Glutamatergic neuron (in vitro differentiated cells): ENCODE measurements at regions not wholly inside any gene's neighbourhood (a gene's known extent, or its start where the extent isn't known, plus 50 kb on each side); places are given as distances from the start of the nearest gene placed in this dataset.

ENCODE experiments used
- DNase-seq: peaks from one replicate; pipeline ENCODE4 v3.0.0; 2022
- H3K27ac Mint-ChIP-seq: one replicate; pipeline ENCODE4 v1.8.0; 2020; ENCODE audit warnings: mild to moderate bottlenecking, mixed read lengths, inconsistent platforms; ENCODE audit not compliant: unreplicated experiment
- H3K27me3 Mint-ChIP-seq: one replicate; pipeline ENCODE4 v1.8.0; 2020; ENCODE audit warnings: mild to moderate bottlenecking, moderate library complexity, mixed read lengths, inconsistent platforms; ENCODE audit not compliant: unreplicated experiment
- H3K36me3 Mint-ChIP-seq: one replicate; pipeline ENCODE4 v1.8.0; 2020; ENCODE audit warnings: mild to moderate bottlenecking, mixed read lengths, inconsistent platforms; ENCODE audit not compliant: unreplicated experiment
- H3K4me1 Mint-ChIP-seq: one replicate; pipeline ENCODE4 v1.8.0; 2020; ENCODE audit warnings: mild to moderate bottlenecking, low read depth, mixed read lengths, inconsistent platforms; ENCODE audit not compliant: unreplicated experiment
- H3K4me3 Mint-ChIP-seq: one replicate; pipeline ENCODE4 v1.8.0; 2020; ENCODE audit warnings: mild to moderate bottlenecking, mixed read lengths, inconsistent platforms; ENCODE audit not compliant: unreplicated experiment
- H3K9me3 Mint-ChIP-seq: one replicate; pipeline ENCODE4 v1.8.0; 2020; ENCODE audit warnings: mild to moderate bottlenecking, moderate library complexity, mixed read lengths, inconsistent platforms; ENCODE audit not compliant: unreplicated experiment
- TF ChIP-seq, protein P1 (sequence below): fragments of 200-600 bp; sonication (generic); IDR thresholded peaks from one replicate; pipeline ENCODE4 v1.5.0; 2021; ENCODE audit not compliant: partially characterized antibody, unreplicated experiment

DNA sequence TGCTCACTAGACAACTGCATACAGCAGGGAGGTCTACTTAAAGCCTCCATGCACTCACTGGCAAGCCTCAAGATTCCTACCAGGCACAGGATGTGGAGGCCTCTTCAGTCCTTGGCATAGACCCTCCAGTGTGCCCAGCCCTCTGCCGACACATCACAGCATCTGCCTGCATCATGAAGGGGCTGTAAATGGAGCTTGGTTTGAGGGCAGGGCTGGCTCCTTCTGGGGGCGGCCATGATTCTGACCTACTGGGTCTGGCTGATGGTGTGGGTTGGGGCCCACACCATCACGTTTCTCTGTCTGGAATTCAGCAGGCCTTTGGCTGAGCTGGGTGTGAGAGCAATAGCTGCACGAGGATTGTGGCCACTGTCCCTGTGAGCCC, 84.9 kb upstream of the SHB start:
- Mint-ChIP-seq H3K4me3 (no peak overlapping the region), H3K36me3 (no peaks in the 10 kb centered on the region), H3K9me3 (no peaks in the 10 kb centered on the region)

DNA sequence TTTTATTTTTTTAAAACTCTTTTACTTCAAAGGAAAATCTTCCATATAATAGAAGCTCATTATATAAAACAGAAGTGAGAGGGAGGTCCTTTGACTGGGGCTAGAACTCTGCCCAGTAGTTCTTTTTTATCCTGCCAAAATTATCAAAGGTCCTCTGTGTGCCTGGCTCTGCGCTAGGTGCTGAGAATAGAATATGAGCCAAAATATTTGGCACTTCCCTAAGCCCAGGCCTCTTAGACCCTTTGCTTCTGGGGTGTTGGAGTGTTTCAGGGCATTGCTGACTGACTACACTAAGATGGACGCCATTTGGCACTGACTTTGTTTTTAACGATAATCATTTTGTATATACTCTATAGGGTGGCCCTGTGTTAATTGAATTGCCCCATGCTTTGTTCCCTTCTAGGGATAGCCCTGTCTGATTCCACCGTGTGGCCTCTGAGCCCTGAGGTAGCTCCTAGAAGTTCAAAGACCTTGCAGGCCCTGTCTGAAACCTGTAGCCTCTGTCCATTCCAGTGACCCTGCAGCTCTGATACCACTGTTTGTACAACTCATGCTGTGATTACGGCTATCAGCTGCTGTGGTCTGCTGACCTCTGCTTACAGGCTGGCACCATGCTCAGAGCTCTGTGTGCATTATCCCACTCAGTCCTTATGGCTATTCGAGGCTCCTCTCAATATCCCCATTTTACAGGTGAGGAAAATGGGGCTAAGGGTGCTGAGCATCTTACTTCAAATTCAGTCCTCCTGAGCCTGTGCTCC, 84.3 kb upstream of the SHB start:
- Mint-ChIP-seq H3K27me3 (no peaks in the 10 kb centered on the region), H3K4me3 (no peak overlapping the region), H3K27ac (no peak overlapping the region), H3K9me3 (no peaks in the 10 kb centered on the region), H3K36me3 (no peaks in the 10 kb centered on the region), H3K4me1 (peaks cover 11% of the 10 kb centered on the region)
- no peak for DNase-seq
- TF ChIP-seq, protein P1, sequence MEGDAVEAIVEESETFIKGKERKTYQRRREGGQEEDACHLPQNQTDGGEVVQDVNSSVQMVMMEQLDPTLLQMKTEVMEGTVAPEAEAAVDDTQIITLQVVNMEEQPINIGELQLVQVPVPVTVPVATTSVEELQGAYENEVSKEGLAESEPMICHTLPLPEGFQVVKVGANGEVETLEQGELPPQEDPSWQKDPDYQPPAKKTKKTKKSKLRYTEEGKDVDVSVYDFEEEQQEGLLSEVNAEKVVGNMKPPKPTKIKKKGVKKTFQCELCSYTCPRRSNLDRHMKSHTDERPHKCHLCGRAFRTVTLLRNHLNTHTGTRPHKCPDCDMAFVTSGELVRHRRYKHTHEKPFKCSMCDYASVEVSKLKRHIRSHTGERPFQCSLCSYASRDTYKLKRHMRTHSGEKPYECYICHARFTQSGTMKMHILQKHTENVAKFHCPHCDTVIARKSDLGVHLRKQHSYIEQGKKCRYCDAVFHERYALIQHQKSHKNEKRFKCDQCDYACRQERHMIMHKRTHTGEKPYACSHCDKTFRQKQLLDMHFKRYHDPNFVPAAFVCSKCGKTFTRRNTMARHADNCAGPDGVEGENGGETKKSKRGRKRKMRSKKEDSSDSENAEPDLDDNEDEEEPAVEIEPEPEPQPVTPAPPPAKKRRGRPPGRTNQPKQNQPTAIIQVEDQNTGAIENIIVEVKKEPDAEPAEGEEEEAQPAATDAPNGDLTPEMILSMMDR: no peak

More for the DNA sequence above, 84.9 kb upstream of the SHB start:
- Mint-ChIP-seq H3K27ac (no peak overlapping the region), H3K4me1 (peaks cover 11% of the 10 kb centered on the region), H3K27me3 (no peaks in the 10 kb centered on the region)
- TF ChIP-seq, protein P1: no peak
- DNase-seq: no peak

DNA sequence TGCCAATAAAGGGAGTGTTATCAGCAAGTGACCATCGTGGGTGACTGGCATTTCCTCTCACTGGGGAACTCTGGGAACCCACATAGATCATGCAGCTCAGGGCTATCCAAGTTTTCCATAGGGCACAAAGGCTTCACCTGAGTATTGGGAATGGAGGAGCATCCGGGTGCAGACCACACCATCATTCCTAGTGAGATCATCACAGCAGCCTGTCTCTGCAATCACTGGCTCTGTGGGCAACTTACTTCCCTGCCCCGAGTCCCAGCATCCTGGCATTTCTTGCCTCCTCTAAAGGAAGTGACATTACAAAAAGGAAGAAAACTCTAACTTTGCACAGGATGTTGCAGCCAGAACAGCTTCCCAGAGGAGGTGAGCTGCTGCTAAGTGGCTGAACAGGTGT, 80.6 kb upstream of the SHB start:
- DNase-seq: no peak
- H3K36me3 Mint-ChIP-seq: no peaks in the 10 kb centered on the region
- H3K9me3 Mint-ChIP-seq: no peaks in the 10 kb centered on the region
- H3K27ac Mint-ChIP-seq: no peak overlapping the region
- no peaks in the 10 kb centered on the region for H3K27me3 Mint-ChIP-seq
- TF ChIP-seq, protein P1: no peak
- no peak overlapping the region for H3K4me3 Mint-ChIP-seq
- peaks cover 6% of the 10 kb centered on the region for H3K4me1 Mint-ChIP-seq

DNA sequence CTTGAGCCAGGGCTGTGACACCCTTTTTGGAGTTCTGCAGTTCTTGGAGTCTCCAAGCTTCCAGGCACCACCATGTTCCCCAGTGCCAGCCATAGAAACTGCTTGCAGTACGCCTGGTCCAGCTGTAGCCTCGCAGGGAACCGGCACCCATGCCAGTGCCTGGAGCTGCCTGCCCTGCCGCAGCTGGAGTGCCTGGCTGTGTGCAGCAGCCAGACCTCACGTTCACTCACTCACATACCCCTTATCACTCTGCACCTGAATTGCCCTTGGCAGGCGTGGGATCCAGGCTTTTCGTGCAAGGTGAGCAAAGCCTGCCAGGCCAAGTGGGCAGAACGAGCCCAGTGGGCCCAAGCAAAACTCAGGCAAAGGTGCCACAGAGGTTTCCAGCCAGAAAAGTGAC, 77.8 kb upstream of the SHB start:
- TF ChIP-seq, protein P1: no peak
- Mint-ChIP-seq H3K4me3 (no peak overlapping the region), H3K4me1 (no peaks in the 10 kb centered on the region), H3K36me3 (no peaks in the 10 kb centered on the region), H3K27me3 (peaks cover 3% of the 10 kb centered on the region), H3K27ac (no peak overlapping the region), H3K9me3 (no peaks in the 10 kb centered on the region)
- no peak for DNase-seq

DNA sequence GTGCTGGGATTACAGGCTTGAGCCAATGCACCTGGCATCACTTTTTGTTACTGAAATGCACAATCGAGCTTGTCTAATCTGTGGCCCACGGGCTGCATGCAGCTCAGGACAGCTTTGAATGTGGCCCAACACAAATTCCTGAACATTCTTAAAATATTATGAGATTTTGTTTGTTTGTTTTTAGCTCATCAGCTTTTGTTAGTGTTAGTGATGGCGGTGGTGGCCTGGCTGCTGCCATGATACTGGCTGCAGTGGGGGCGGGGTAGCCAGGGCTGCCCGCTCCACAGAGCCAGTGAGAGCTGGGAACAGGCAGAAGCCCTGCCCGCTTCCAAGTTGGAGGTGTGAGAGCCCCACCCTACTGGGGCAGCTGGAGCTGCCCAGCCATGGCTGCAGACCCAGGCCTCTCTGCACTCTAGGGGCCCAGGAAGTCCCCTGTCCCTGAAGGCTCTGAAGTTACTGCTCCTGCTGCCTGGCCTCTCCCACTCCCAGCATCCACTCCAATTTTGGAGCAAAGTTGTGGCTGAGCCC, 76.6 kb upstream of the SHB start:
- Mint-ChIP-seq H3K27ac (no peak overlapping the region), H3K4me3 (no peak overlapping the region), H3K27me3 (peaks cover 7% of the 10 kb centered on the region), H3K4me1 (no peaks in the 10 kb centered on the region), H3K9me3 (no peaks in the 10 kb centered on the region), H3K36me3 (no peaks in the 10 kb centered on the region)
- TF ChIP-seq, protein P1: no peak
- DNase-seq: no peak
